ENCODE measurements at regions not wholly inside any gene's neighbourhood (a gene's known extent, or its start where the extent isn't known, plus 50 kb on each side); places are given as distances from the start of the nearest gene placed in this dataset.

DNA sequence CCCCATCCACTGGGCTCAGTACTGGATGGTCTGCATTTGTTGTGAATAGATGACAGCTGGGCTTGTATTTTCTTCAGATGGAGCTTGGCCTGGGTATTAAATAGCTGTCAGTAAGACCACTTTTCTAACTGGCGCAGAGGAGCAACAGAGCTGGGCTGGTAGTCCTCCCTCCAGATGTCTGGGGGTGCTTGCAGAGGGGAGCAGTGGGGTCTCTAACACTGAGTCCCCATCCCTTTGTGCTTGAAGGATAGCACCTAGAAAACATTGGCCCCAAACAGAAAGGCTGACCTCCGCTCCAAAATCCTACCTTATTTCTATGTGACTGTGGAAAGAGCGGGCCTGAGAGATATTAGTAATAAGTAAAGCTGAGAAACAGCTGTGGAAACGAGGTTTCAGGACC lies 131.6 kb upstream of the E2F8 start:
- H3K36me3 ChIP-seq (ENCODE audit: insufficient read depth, low read length), result no peaks in the 10 kb centered on the region
- H3K9ac ChIP-seq (ENCODE audit: low read depth, low read length), result no peak overlapping the region
- H3K4me1 ChIP-seq (ENCODE audit: insufficient read depth, low read length), result no peaks in the 10 kb centered on the region
- H3K9me3 ChIP-seq (ENCODE audit: control insufficient read depth, insufficient read depth, low read length), result no peaks in the 10 kb centered on the region

DNA sequence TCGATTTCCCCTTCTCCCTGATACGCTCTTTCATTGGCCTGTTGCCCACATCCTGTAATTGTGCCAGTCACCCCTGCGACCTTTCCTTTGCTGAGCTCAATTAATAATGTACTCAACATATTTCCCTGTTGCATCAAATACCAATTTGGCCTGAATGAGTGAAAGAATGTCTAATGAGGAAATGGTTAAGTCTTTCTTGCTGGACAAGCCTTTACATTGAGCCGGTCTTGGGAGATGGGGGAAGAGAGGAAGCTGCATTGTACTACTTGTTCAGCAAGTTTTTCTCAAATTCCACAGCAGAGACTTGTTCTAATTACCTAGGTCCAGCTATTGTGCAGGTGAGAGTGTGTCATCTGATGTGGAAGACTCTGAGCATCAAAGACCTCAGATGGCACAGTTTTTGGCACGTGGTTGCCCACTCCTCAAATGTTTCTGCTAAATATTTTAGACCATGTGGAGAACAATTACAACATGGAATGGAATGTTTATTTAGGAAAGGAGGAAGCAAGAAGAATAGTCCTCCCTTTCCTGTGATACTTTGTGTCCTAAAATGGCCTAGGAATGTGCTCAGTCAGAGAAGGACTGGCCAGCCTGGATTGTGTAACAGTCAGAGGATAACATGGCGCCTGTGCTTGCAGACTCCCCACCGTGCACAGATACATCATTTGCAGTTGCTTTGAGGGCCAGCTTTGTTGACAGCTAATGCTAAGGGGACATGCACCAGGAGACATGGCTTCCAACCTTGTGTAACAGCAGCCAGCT lies 129.5 kb upstream of the E2F8 start:
- H3K9me3 ChIP-seq (ENCODE audit: control insufficient read depth, insufficient read depth, low read length), result no peaks in the 10 kb centered on the region
- H3K9ac ChIP-seq (ENCODE audit: low read depth, low read length), result no peak overlapping the region

DNA sequence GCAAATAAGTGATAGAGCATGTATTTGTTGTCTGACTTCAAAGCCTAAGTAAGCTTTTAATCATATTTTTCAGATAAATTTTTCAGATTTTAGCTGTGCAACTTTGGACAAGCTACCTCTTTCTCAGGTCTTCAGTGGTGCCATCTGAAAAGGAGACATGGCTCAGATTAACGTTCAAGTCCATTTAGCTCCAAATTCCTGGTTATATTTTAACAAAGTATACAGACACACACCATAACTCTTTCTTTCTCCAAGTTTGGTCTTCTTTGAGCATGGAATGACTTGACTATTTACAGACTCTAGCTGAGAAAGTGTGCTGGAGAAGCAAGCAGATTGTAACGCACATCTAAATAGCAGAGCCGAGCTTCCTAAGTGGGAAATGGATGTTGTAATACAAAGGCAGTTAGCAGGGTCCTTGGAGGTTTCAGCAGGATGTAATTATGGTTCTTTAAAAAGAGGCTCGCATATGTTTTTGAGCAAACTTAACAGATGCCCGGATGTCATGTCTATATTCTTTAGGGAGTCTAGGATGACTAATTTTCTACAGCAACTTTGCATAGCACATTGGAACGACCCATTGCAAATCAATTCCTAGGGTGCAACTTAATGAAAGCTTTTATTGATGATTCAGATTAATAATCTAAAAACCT lies 128.1 kb upstream of the E2F8 start:
- Histone ChIP-seq H3K9me3 (ENCODE audit: control insufficient read depth, insufficient read depth, low read length) (no peaks in the 10 kb centered on the region), H3K9ac (ENCODE audit: low read depth, low read length) (no peak overlapping the region), H3K36me3 (ENCODE audit: insufficient read depth, low read length) (no peaks in the 10 kb centered on the region), H3K4me1 (ENCODE audit: insufficient read depth, low read length) (peaks cover 7% of the 10 kb centered on the region)

More for the DNA sequence above, 129.5 kb upstream of the E2F8 start:
- H3K4me1 ChIP-seq (ENCODE audit: insufficient read depth, low read length), result no peaks in the 10 kb centered on the region
- no peaks in the 10 kb centered on the region for H3K36me3 ChIP-seq (ENCODE audit: insufficient read depth, low read length)

DNA sequence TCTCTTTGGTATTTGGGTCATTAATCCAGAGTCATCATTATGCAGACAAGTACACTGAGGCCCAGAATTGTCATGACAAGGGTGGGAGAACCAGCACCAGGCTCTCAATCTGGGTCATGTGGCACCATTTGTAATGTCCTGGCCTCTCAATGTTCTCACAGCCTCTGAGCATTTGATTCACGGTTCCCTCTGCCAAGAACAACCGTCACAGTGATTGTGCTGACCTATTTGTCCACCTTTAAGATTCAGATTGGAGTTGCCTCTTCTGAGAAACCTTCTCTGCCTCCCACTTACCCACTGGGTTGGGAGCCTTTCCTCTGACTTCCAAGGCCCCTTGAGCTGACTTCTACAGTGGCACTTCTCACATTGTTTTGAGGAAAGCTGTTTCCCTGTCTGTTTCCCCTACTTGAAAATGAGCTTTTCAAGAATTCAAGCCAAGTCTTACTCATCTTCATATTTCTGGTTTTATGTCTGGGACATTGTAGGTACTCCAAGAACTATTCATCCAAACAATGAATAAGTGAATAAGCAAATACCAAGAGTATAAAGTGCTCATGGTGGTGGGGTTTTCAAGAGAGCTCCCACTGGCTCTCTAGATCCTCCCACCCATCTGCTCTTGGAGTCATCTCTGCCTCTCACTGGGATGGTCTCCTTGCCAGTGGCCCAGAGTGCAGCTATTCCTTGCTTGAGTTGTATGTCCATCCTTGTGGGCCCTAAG lies 126.4 kb upstream of the E2F8 start:
- Histone ChIP-seq H3K9me3 (ENCODE audit: control insufficient read depth, insufficient read depth, low read length) (no peaks in the 10 kb centered on the region), H3K4me1 (ENCODE audit: insufficient read depth, low read length) (peaks cover 10% of the 10 kb centered on the region), H3K36me3 (ENCODE audit: insufficient read depth, low read length) (no peaks in the 10 kb centered on the region), H3K9ac (ENCODE audit: low read depth, low read length) (no peak overlapping the region)

DNA sequence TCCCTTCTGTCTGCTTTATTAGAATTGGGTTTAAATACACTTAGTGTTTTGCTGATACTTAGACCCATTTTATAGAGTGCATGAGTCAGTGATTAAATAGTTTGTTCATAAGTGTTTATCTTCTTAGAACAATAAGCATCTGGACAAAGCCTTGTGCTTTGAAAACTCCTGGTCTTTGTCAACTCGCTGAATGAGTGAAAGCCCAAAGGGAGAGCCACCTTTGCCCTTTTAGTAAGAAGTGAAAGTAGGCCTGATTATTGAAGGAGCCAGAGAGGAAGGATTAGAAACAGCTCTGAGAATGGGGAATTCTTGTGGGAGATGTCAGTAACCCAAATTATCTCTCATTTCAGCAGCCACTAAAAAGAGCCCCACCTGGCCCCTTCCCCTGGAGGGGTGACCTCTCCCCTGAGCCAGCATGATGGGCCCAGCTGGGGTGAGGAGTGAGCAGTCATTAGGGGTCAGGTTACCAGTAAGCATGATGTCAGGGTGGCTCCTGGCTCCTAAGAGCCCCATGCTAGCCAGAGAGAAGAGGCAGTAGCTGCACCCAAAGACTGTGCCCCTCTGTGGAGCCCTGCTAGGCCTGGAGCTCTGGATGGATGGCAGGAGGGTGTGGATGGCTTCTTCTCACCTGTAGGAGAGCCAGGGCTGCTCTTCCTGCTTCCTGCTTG lies 125.1 kb upstream of the E2F8 start:
- no peaks in the 10 kb centered on the region for H3K9me3 ChIP-seq (ENCODE audit: control insufficient read depth, insufficient read depth, low read length)
- H3K4me1 ChIP-seq (ENCODE audit: insufficient read depth, low read length), result peaks cover 10% of the 10 kb centered on the region
- no peaks in the 10 kb centered on the region for H3K36me3 ChIP-seq (ENCODE audit: insufficient read depth, low read length)
- H3K9ac ChIP-seq (ENCODE audit: low read depth, low read length), result no peak overlapping the region

DNA sequence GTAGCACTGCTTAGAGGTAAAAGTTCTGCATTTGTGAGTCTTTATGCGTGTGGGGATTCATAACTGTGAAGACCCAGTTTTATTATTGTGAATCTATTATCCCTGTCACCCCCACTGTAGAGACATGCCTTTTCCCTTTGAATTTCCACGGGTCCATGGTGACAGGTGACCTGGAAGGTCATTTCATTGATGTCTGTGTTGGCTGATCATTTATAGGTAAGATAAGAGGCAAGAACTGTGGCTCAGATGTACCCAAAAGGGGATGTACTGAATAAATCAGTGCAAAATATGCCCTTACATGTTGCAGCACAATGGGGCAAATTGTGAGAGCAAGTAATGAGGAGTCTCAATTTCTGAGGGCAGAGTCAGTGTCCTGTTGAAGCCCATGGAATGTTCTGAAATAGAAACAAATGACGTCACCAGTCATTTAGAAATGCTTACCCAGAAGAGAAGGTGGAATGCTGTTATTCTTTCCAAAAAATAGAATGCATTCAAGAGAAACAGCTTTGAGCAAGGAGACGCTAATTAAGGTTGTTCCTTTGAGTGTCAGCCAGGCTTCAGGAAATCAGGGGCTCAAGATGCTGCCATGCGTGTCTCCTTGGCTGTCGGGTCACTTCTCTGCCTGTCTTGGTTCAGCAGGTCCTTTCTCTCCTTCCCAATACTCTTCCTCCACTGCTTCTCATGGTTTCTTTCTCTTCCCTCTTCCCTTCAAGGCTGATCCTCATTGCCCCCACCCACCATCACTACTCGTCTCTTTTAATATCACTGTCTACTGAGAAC lies 118.7 kb upstream of the E2F8 start:
- no peak overlapping the region for H3K9ac ChIP-seq (ENCODE audit: low read depth, low read length)
- no peaks in the 10 kb centered on the region for H3K9me3 ChIP-seq (ENCODE audit: control insufficient read depth, insufficient read depth, low read length)
- no peaks in the 10 kb centered on the region for H3K36me3 ChIP-seq (ENCODE audit: insufficient read depth, low read length)
- H3K4me1 ChIP-seq (ENCODE audit: insufficient read depth, low read length), result peaks cover 8% of the 10 kb centered on the region

- no peak overlapping the region for H3K9ac ChIP-seq (ENCODE audit: low read depth, low read length)
- H3K36me3 ChIP-seq (ENCODE audit: insufficient read depth, low read length), result no peaks in the 10 kb centered on the region
- no peaks in the 10 kb centered on the region for H3K9me3 ChIP-seq (ENCODE audit: control insufficient read depth, insufficient read depth, low read length)
- no peaks in the 10 kb centered on the region for H3K4me1 ChIP-seq (ENCODE audit: insufficient read depth, low read length)
Measured at GRCh38 chr11:19357943-19358342, 117.2 kb upstream of the E2F8 start.

DNA sequence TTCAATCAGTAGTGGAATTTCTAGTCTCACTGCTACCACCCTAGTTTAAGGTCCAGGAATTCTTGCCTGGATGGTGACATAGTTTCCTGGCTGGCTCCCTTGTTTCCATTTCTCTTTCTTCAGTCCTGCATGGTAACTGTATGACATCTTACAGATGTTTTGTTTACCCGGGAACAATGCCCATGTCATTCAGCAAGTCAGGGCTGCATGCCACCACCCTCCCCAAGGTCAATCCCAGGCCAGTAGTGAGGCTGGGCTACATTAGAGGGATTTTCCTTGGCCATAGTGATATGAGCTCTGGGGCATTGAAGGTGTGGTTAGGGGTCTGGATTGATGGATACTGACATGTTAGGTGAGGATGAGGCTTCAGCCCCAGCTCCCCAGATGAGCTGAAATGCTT lies 114.9 kb upstream of the E2F8 start:
- Histone ChIP-seq H3K9me3 (ENCODE audit: control insufficient read depth, insufficient read depth, low read length) (no peaks in the 10 kb centered on the region), H3K9ac (ENCODE audit: low read depth, low read length) (no peak overlapping the region), H3K36me3 (ENCODE audit: insufficient read depth, low read length) (no peaks in the 10 kb centered on the region), H3K4me1 (ENCODE audit: insufficient read depth, low read length) (no peaks in the 10 kb centered on the region)

DNA sequence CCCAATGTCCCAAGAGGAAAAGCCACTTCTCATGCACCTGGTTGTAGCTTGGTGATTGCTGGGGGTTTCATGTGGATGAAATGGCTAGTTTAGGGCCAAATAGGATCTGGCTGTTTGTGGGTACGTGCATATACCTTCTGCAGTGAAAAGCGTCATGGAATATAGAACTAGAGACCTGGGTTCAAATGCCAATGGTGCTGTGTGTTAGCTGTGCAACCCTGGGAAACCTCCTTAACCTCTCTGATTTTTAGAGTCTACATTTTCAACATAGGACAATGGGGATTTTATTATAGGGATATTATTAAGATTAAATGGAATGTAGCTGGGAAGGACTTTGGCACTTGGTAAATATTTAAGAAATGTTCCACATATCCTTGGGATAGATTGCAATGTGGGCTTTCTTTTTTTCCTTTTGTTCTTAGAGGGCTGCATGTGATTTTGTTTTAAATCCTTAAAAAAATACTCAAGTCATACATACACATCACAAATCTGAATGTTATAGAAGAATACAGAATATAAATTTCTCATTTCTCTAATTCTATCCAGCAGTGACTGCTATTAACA lies 112.6 kb upstream of the E2F8 start:
- no peak overlapping the region for H3K9ac ChIP-seq (ENCODE audit: low read depth, low read length)
- H3K9me3 ChIP-seq (ENCODE audit: control insufficient read depth, insufficient read depth, low read length), result no peaks in the 10 kb centered on the region
- H3K36me3 ChIP-seq (ENCODE audit: insufficient read depth, low read length), result no peaks in the 10 kb centered on the region
- peaks cover 5% of the 10 kb centered on the region; the same call in 1 of the 2 replicates for H3K4me1 ChIP-seq (ENCODE audit: insufficient read depth, low read length)

GRCh38 chr11:19352771-19353160 lies 112.0 kb upstream of the E2F8 start:
- H3K36me3 ChIP-seq (ENCODE audit: insufficient read depth, low read length), result no peaks in the 10 kb centered on the region
- no peak overlapping the region for H3K9ac ChIP-seq (ENCODE audit: low read depth, low read length)
- no peaks in the 10 kb centered on the region for H3K9me3 ChIP-seq (ENCODE audit: control insufficient read depth, insufficient read depth, low read length)
- H3K4me1 ChIP-seq (ENCODE audit: insufficient read depth, low read length), result peaks cover 5% of the 10 kb centered on the region; the same call in 1 of the 2 replicates

GRCh38 chr11:19352072-19352770 lies 111.5 kb upstream of the E2F8 start:
- H3K9me3 ChIP-seq (ENCODE audit: control insufficient read depth, insufficient read depth, low read length), result no peaks in the 10 kb centered on the region
- peaks cover 5% of the 10 kb centered on the region; the same call in 1 of the 2 replicates for H3K4me1 ChIP-seq (ENCODE audit: insufficient read depth, low read length)
- H3K9ac ChIP-seq (ENCODE audit: low read depth, low read length), result no peak overlapping the region
- H3K36me3 ChIP-seq (ENCODE audit: insufficient read depth, low read length), result no peaks in the 10 kb centered on the region

- peaks cover 5% of the 10 kb centered on the region; the same call in 1 of the 2 replicates for H3K4me1 ChIP-seq (ENCODE audit: insufficient read depth, low read length)
- no peaks in the 10 kb centered on the region for H3K9me3 ChIP-seq (ENCODE audit: control insufficient read depth, insufficient read depth, low read length)
- no peaks in the 10 kb centered on the region for H3K36me3 ChIP-seq (ENCODE audit: insufficient read depth, low read length)
- H3K9ac ChIP-seq (ENCODE audit: low read depth, low read length), result no peak overlapping the region
Measured at GRCh38 chr11:19351426-19351825, 110.7 kb upstream of the E2F8 start.

GRCh38 chr11:19350160-19350559 lies 109.4 kb upstream of the E2F8 start:
- Histone ChIP-seq H3K9ac (ENCODE audit: low read depth, low read length) (no peak overlapping the region), H3K36me3 (ENCODE audit: insufficient read depth, low read length) (no peaks in the 10 kb centered on the region), H3K9me3 (ENCODE audit: control insufficient read depth, insufficient read depth, low read length) (no peaks in the 10 kb centered on the region; the same call in 1 of the 2 replicates), H3K4me1 (ENCODE audit: insufficient read depth, low read length) (peaks cover 11% of the 10 kb centered on the region; the same call in 1 of the 2 replicates)

All from ES-I3 (cell line).